ENCODE measurements at regions not wholly inside any gene's neighbourhood (a gene's known extent, or its start where the extent isn't known, plus 50 kb on each side); places are given as distances from the start of the nearest gene placed in this dataset.

- DNase-seq (ENCODE audit: low spot score) = no peak
Observed at GRCh38 chr14:45361727-45362126, 108.7 kb upstream of the MIS18BP1 start.

GRCh38 chr14:45359746-45360145, 106.7 kb upstream of the MIS18BP1 start:
- DNase-seq (ENCODE audit: low spot score) = no peak

GRCh38 chr14:45332360-45332988, 79.5 kb upstream of the MIS18BP1 start:
- no peak for DNase-seq (ENCODE audit: low spot score)

GRCh38 chr14:45308745-45309397, 55.9 kb upstream of the MIS18BP1 start:
- DNase-seq (ENCODE audit: low spot score) = no peak

All from HuH-7 (cell line).